ENCODE measurements at regions not wholly inside any gene's neighbourhood (a gene's known extent, or its start where the extent isn't known, plus 50 kb on each side); places are given as distances from the start of the nearest gene placed in this dataset.

GRCh38 chr7:32154797-32155196, 84.6 kb upstream of the PDE1C start:
- no peaks in the 10 kb centered on the region for H3K9me3 ChIP-seq (ENCODE audit: control insufficient read depth, low read depth, low read length)
- H3K9ac ChIP-seq (ENCODE audit: control insufficient read depth, extremely low read depth, insufficient read depth, low read length): no peak overlapping the region
- H4K20me1 ChIP-seq (ENCODE audit: control insufficient read depth, extremely low read depth, insufficient read depth, low read length): no peaks in the 10 kb centered on the region
- no peaks in the 10 kb centered on the region for H3K36me3 ChIP-seq (ENCODE audit: control insufficient read depth in 2 of 2, extremely low read depth in 1 of 2, insufficient read depth in 2 of 2, low read length in 2 of 2)
- no peak overlapping the region for H3K4me3 ChIP-seq (ENCODE audit: control insufficient read depth in 2 of 3, extremely low read depth in 1 of 3, insufficient read depth in 2 of 3, low read depth in 1 of 3, low read length in 3 of 3)
- DNase-seq (ENCODE audit: low read depth, low spot score) (no peak), FAIRE-seq (no peak)
- dilution Hi-C loops (cut with MboI; ENCODE audit: extremely low pct_ligation_motif_present, low sequenced_read_pairs): no loop called here
- peak overlapping the region; percentile 7 for H2AFZ ChIP-seq (ENCODE audit: control insufficient read depth, low read length)
- H3K9me1 ChIP-seq (ENCODE audit: control insufficient read depth, extremely low read depth, insufficient read depth, low read length): no peaks in the 10 kb centered on the region
- H3K27me3 ChIP-seq (ENCODE audit: control insufficient read depth, extremely low read depth, insufficient read depth, low read length): no peaks in the 10 kb centered on the region
- TF ChIP-seq CTCF (optimal IDR thresholded peaks at IDR 0.05 in 1 of 3, IDR thresholded peaks at IDR 0.05 in 1 of 3, conservative IDR thresholded peaks at IDR 0.05 in 1 of 3; ENCODE audit: extremely low read depth in 1 of 3, insufficient read depth in 2 of 3, low read length in 3 of 3) (no peak), EZH2 (IDR thresholded peaks at IDR 0.05; ENCODE audit: low read length) (no peak)
- no peak overlapping the region for H3K27ac ChIP-seq (ENCODE audit: control insufficient read depth, insufficient read depth, low read length)
- H3K79me2 ChIP-seq (ENCODE audit: control insufficient read depth, insufficient read depth, low read length): no peaks in the 10 kb centered on the region
- no peaks in the 10 kb centered on the region for H3K4me1 ChIP-seq (ENCODE audit: control insufficient read depth, extremely low read depth, insufficient read depth, low read length)
- H3K4me2 ChIP-seq (ENCODE audit: control insufficient read depth, extremely low read depth, insufficient read depth, low read depth, low read length): no peak overlapping the region

GRCh38 chr7:32153006-32153405, 82.8 kb upstream of the PDE1C start:
- H3K27ac ChIP-seq (ENCODE audit: control insufficient read depth, insufficient read depth, low read length): no peak overlapping the region
- no peaks in the 10 kb centered on the region for H4K20me1 ChIP-seq (ENCODE audit: control insufficient read depth, extremely low read depth, insufficient read depth, low read length)
- H3K4me1 ChIP-seq (ENCODE audit: control insufficient read depth, extremely low read depth, insufficient read depth, low read length): no peaks in the 10 kb centered on the region
- no peaks in the 10 kb centered on the region for H3K9me1 ChIP-seq (ENCODE audit: control insufficient read depth, extremely low read depth, insufficient read depth, low read length)
- no peak overlapping the region for H2AFZ ChIP-seq (ENCODE audit: control insufficient read depth, low read length)
- FAIRE-seq (no peak), DNase-seq (ENCODE audit: low read depth, low spot score) (no peak)
- H3K36me3 ChIP-seq (ENCODE audit: control insufficient read depth in 2 of 2, extremely low read depth in 1 of 2, insufficient read depth in 2 of 2, low read length in 2 of 2): no peaks in the 10 kb centered on the region
- no peak overlapping the region for H3K4me3 ChIP-seq (ENCODE audit: control insufficient read depth in 2 of 3, extremely low read depth in 1 of 3, insufficient read depth in 2 of 3, low read depth in 1 of 3, low read length in 3 of 3)
- dilution Hi-C loops (cut with MboI; ENCODE audit: extremely low pct_ligation_motif_present, low sequenced_read_pairs): no loop called here
- no peaks in the 10 kb centered on the region for H3K79me2 ChIP-seq (ENCODE audit: control insufficient read depth, insufficient read depth, low read length)
- no peak for TF ChIP-seq EZH2 (IDR thresholded peaks at IDR 0.05; ENCODE audit: low read length)
- TF ChIP-seq CTCF (optimal IDR thresholded peaks at IDR 0.05 in 1 of 3, IDR thresholded peaks at IDR 0.05 in 1 of 3, conservative IDR thresholded peaks at IDR 0.05 in 1 of 3; ENCODE audit: extremely low read depth in 1 of 3, insufficient read depth in 2 of 3, low read length in 3 of 3): no peak
- no peak overlapping the region for H3K9ac ChIP-seq (ENCODE audit: control insufficient read depth, extremely low read depth, insufficient read depth, low read length)
- no peaks in the 10 kb centered on the region for H3K9me3 ChIP-seq (ENCODE audit: control insufficient read depth, low read depth, low read length)
- no peaks in the 10 kb centered on the region for H3K27me3 ChIP-seq (ENCODE audit: control insufficient read depth, extremely low read depth, insufficient read depth, low read length)
- H3K4me2 ChIP-seq (ENCODE audit: control insufficient read depth, extremely low read depth, insufficient read depth, low read depth, low read length): no peak overlapping the region
